SU-DHL-6 (cell line): ENCODE measurements at regions not wholly inside any gene's neighbourhood (a gene's known extent, or its start where the extent isn't known, plus 50 kb on each side); places are given as distances from the start of the nearest gene placed in this dataset.

ENCODE experiments used
- H2AFZ ChIP-seq: fragments of 200-600 bp; sonication (generic); 2 replicates; pipeline ENCODE4 v1.6.1; 2014; ENCODE audit warnings: low read depth, mild to moderate bottlenecking, moderate library complexity, mixed read lengths, antibody characterized with exemption, low read length; ENCODE audit not compliant: severe bottlenecking
- H3F3A ChIP-seq: fragments of 200-600 bp; shearing (Covaris generic); 2 replicates; pipeline ENCODE4 v1.6.0; 2016; ENCODE audit warnings: antibody characterized with exemption, mild to moderate bottlenecking; ENCODE audit not compliant: insufficient read depth
- H3K27ac ChIP-seq: fragments of 200-600 bp; sonication (generic); 2 replicates; pipeline ENCODE4 v1.5.1; 2016; ENCODE audit warnings: low read depth, mild to moderate bottlenecking, low read length, moderate library complexity, mixed read lengths
- H3K27me3 ChIP-seq: fragments of 200-600 bp; sonication (generic), shearing (Covaris generic); 2 replicates; pipeline ENCODE4 v1.6.0; 2014; ENCODE audit warnings: mild to moderate bottlenecking, low read length
- H3K36me3 ChIP-seq: fragments of 200-600 bp; sonication (generic); 2 replicates; pipeline ENCODE4 v1.6.1; 2014; ENCODE audit warnings: mild to moderate bottlenecking, low read length, mixed read lengths
- H3K4me2 ChIP-seq: fragments of 300-600, 200-600 bp; shearing (Covaris generic), sonication (generic); 2 replicates; pipeline ENCODE4 v1.6.0; 2014; ENCODE audit warnings: low read length, low read depth, mild to moderate bottlenecking; ENCODE audit not compliant: poor library complexity, severe bottlenecking
- H3K4me3 ChIP-seq: fragments of 200-600 bp; sonication (generic); 2 replicates; pipeline ENCODE4 v1.5.1; 2014; ENCODE audit warnings: antibody characterized with exemption, low read length, mild to moderate bottlenecking, mixed read lengths; ENCODE audit not compliant: insufficient read depth, poor library complexity, severe bottlenecking
- H3K79me2 ChIP-seq: fragments of 200-600 bp; sonication (generic); 2 replicates; pipeline ENCODE4 v1.6.1; 2014; ENCODE audit warnings: mild to moderate bottlenecking, low read length, moderate library complexity; ENCODE audit not compliant: insufficient read depth
- H3K9ac ChIP-seq: fragments of 200-600 bp; sonication (generic); 2 replicates; pipeline ENCODE4 v1.7.0; 2014; ENCODE audit warnings: mild to moderate bottlenecking, low read length
- H3K9me2 ChIP-seq: fragments of 200-600 bp; sonication (generic); replicated peaks from 2 replicates; pipeline ENCODE4 v1.6.1; 2014; ENCODE audit warnings: low read length; ENCODE audit not compliant: insufficient read depth
- H3K9me3 ChIP-seq: fragments of 200-600 bp; sonication (generic); 2 replicates; pipeline ENCODE4 v1.6.1; 2014; ENCODE audit warnings: low read length, mixed read lengths; ENCODE audit not compliant: insufficient read depth
- H4K20me1 ChIP-seq: fragments of 200-600 bp; sonication (generic); 2 replicates; pipeline ENCODE4 v1.6.1; 2014; ENCODE audit warnings: low read depth, mild to moderate bottlenecking, antibody characterized with exemption, low read length, moderate library complexity, mixed read lengths
- CTCF ChIP-seq: fragments of 200-600 bp; sonication (generic); IDR thresholded peaks from one replicate; pipeline ENCODE4 v1.5.1; 2017; ENCODE audit warnings: antibody characterized with exemption, mild to moderate bottlenecking, low read length, moderate library complexity; ENCODE audit not compliant: insufficient read depth, poor library complexity, severe bottlenecking
- EZH2phosphoT487 ChIP-seq: fragments of 200-600 bp; sonication (generic), shearing (Covaris generic); conservative IDR thresholded peaks from 2 replicates; pipeline ENCODE4 v1.6.1; 2018; ENCODE audit warnings: mild to moderate bottlenecking, antibody characterized with exemption, low read length, moderate library complexity, mixed read lengths

- no peak overlapping the region for H3K4me3 ChIP-seq
- no peak overlapping the region for H2AFZ ChIP-seq
- TF ChIP-seq EZH2phosphoT487 (no peak), CTCF (no peak)
- H3F3A ChIP-seq: no peaks in the 10 kb centered on the region
- no peaks in the 10 kb centered on the region for H4K20me1 ChIP-seq
- no peaks in the 10 kb centered on the region for H3K9me3 ChIP-seq
- no peaks in the 10 kb centered on the region for H3K79me2 ChIP-seq
- H3K27ac ChIP-seq: no peak overlapping the region
- H3K9ac ChIP-seq: no peak overlapping the region
- H3K36me3 ChIP-seq: no peaks in the 10 kb centered on the region
- no peak overlapping the region for H3K4me2 ChIP-seq
- H3K27me3 ChIP-seq: no peaks in the 10 kb centered on the region
- no peaks in the 10 kb centered on the region for H3K9me2 ChIP-seq
Observed at GRCh38 chr14:82313889-82314288, 780.2 kb upstream of the SEL1L start.

DNA sequence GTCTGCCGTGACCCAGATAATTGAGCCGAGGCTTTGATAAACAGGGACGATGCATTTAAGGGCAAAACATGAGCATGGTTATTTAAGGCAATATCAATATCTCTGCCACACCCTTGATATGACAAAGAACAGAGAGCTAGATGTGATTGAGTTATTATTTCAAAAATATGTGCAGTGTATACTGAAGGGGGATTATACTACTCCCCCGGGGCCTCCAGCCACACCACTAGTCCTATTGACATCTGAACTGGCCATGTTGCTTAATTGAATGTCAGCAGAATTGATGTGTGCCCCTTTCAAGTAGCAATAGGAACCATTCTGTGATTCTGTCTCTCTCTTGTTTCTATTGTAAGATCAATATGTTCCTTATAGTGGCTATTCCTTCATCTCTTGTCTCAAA, 794.8 kb upstream of the SEL1L start:
- H3K79me2 ChIP-seq: no peaks in the 10 kb centered on the region
- H3K4me2 ChIP-seq: no peak overlapping the region

DNA sequence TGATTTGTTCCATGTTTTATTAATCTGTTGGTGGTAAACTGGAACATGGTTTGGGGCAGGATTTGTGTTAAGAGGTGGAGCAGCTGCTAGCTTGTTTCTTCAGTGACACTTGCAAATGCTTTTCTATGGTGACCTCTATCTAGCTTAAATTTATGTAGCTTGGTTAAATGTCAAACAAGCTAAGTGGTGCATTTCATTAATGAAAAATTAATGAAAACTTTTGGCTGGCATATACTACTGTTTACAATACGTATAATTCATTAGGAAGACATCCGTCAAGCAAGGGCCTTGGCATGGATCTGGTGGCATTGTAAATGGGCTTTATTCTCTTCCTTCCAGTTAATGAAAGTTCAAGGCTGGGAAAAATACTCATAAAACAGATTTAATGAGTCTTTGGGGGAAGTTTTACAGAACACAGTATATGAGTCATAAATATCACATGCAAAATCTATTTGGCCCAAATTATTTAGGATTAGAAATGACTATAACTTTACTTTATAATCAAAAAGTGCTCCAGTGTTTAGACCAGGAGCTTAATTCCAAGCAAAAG, 807.7 kb upstream of the SEL1L start:
- H3K9me3 ChIP-seq: no peaks in the 10 kb centered on the region
- H3K4me2 ChIP-seq: no peak overlapping the region
- H3K79me2 ChIP-seq: no peaks in the 10 kb centered on the region
- no peak overlapping the region for H3K9ac ChIP-seq
- H3K9me2 ChIP-seq: no peaks in the 10 kb centered on the region
- H3K27ac ChIP-seq: no peak overlapping the region
- no peak overlapping the region for H3K4me3 ChIP-seq
- no peaks in the 10 kb centered on the region for H3K27me3 ChIP-seq
- H3F3A ChIP-seq: no peaks in the 10 kb centered on the region
- no peaks in the 10 kb centered on the region for H4K20me1 ChIP-seq
- no peaks in the 10 kb centered on the region for H3K36me3 ChIP-seq
- no peak overlapping the region for H2AFZ ChIP-seq
- TF ChIP-seq CTCF (no peak), EZH2phosphoT487 (no peak)

More for the DNA sequence above, 794.8 kb upstream of the SEL1L start:
- Histone ChIP-seq H3K27me3 (no peaks in the 10 kb centered on the region), H3K9me2 (no peaks in the 10 kb centered on the region), H4K20me1 (no peaks in the 10 kb centered on the region), H3K36me3 (no peaks in the 10 kb centered on the region), H2AFZ (no peak overlapping the region), H3F3A (no peaks in the 10 kb centered on the region), H3K9ac (no peak overlapping the region), H3K27ac (no peak overlapping the region), H3K9me3 (no peaks in the 10 kb centered on the region), H3K4me3 (no peak overlapping the region)
- TF ChIP-seq CTCF: no peak
- no peak for TF ChIP-seq EZH2phosphoT487
